Raji (cell line): ENCODE measurements at regions not wholly inside any gene's neighbourhood (a gene's known extent, or its start where the extent isn't known, plus 50 kb on each side); places are given as distances from the start of the nearest gene placed in this dataset.
A peak's percentile ranks its signal among the peaks of the same experiment; 100 is the strongest.

Experiments
- POLR2A ChIP-seq: IDR thresholded peaks from 2 replicates; pipeline ENCODE4 v1.6.1; 2011; ENCODE audit warnings: low read depth, low read length, control low read depth; ENCODE audit not compliant: insufficient read depth

- no peak for TF ChIP-seq POLR2A
These were observed 177.5 kb downstream of the TLE3 start for GRCh38 chr15:69920221-69920620.

- peak; percentile 33; the same call in 1 of the 2 replicates for TF ChIP-seq POLR2A
These were observed 175.8 kb downstream of the TLE3 start for GRCh38 chr15:69921626-69922619.

GRCh38 chr15:69924531-69924930 lies 173.2 kb downstream of the TLE3 start:
- TF ChIP-seq POLR2A: no peak

- no peak for TF ChIP-seq POLR2A
These were observed 171.7 kb downstream of the TLE3 start for GRCh38 chr15:69926006-69926405.

- TF ChIP-seq POLR2A: no peak
These were observed 171.0 kb downstream of the TLE3 start for GRCh38 chr15:69926721-69927120.

GRCh38 chr15:69929905-69930630 lies 167.6 kb downstream of the TLE3 start:
- no peak for TF ChIP-seq POLR2A

GRCh38 chr15:69930754-69931153 lies 167.0 kb downstream of the TLE3 start:
- TF ChIP-seq POLR2A: no peak

- no peak for TF ChIP-seq POLR2A
These were observed 166.6 kb downstream of the TLE3 start for GRCh38 chr15:69931156-69931555.

- TF ChIP-seq POLR2A: no peak
These were observed 163.1 kb downstream of the TLE3 start for GRCh38 chr15:69934607-69935006.

- no peak for TF ChIP-seq POLR2A
These were observed 157.9 kb downstream of the TLE3 start for GRCh38 chr15:69939513-69940440.

GRCh38 chr15:69940441-69941300 lies 157.0 kb downstream of the TLE3 start:
- no peak for TF ChIP-seq POLR2A

GRCh38 chr15:69941301-69941605 lies 156.5 kb downstream of the TLE3 start:
- no peak for TF ChIP-seq POLR2A

GRCh38 chr15:69941706-69942495 lies 155.8 kb downstream of the TLE3 start:
- no peak for TF ChIP-seq POLR2A
